ENCODE measurements at regions not wholly inside any gene's neighbourhood (a gene's known extent, or its start where the extent isn't known, plus 50 kb on each side); places are given as distances from the start of the nearest gene placed in this dataset.

DNA sequence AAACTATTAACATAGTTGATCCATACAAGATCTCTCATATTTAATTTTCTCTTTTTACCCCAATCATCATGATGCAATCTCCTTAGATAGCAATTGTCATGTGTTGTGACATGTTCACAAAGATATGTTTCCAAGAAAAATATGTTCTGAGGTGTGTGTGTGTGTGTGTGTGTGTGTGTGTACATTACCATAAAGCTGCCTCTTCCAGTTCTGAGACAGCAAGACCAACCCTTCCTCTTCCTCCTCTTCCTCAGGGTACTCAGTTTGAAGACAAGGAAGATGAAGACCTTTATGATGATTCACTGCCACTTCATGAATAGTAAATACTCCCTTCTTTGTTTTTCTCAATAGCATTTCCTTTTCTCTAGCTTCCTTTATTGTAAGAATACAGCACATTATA lies 303.3 kb upstream of the PRDM9 start:
- TF ChIP-seq, protein P1, sequence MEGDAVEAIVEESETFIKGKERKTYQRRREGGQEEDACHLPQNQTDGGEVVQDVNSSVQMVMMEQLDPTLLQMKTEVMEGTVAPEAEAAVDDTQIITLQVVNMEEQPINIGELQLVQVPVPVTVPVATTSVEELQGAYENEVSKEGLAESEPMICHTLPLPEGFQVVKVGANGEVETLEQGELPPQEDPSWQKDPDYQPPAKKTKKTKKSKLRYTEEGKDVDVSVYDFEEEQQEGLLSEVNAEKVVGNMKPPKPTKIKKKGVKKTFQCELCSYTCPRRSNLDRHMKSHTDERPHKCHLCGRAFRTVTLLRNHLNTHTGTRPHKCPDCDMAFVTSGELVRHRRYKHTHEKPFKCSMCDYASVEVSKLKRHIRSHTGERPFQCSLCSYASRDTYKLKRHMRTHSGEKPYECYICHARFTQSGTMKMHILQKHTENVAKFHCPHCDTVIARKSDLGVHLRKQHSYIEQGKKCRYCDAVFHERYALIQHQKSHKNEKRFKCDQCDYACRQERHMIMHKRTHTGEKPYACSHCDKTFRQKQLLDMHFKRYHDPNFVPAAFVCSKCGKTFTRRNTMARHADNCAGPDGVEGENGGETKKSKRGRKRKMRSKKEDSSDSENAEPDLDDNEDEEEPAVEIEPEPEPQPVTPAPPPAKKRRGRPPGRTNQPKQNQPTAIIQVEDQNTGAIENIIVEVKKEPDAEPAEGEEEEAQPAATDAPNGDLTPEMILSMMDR (IDR thresholded peaks at IDR 0.05), result no peak
- TF ChIP-seq POLR2AphosphoS5 (IDR thresholded peaks at IDR 0.05), result no peak
